ENCODE measurements at regions not wholly inside any gene's neighbourhood (a gene's known extent, or its start where the extent isn't known, plus 50 kb on each side); places are given as distances from the start of the nearest gene placed in this dataset.

DNA sequence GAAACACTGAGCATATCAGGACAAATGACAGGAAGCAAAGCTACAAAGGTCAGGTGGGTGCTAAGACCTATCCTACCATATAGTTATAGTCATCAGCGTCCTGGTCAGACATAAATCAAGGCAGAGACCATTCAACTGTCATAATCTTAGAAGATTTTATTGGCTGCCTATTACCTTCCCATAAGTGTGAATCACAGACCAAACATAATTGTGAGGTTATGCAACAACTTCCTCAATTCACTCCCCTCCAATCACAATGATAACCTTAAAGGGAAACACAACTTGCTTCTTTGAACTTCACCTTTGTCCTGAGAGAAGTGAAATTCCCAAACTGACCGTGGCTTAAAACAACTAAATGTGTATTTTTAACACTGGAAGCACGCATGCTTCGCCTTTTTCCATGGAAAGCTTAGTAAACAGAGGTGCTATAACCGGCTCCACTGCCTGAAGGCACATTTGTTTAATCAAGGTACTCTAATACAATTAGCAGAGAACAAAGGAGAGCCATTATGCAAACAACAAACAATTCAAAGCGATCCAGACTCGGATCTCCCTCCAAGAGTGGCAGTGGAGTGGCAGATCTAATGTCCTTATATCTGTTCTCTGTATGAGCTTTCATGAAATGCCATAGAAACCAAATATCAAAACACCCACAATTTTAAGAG is 84.9 kb downstream of the TMEM114 start:
- peaks cover 51% of the 10 kb centered on the region for H3K27me3 Mint-ChIP-seq
- H3K4me1 Mint-ChIP-seq (ENCODE audit: unreplicated experiment), result no peaks in the 10 kb centered on the region
- no peaks in the 10 kb centered on the region for H3K9me3 Mint-ChIP-seq
- no peak overlapping the region for H3K27ac Mint-ChIP-seq
- DNase-seq (ENCODE audit: extremely low spot score, unreplicated experiment), result no peak
- TF ChIP-seq, protein P1, sequence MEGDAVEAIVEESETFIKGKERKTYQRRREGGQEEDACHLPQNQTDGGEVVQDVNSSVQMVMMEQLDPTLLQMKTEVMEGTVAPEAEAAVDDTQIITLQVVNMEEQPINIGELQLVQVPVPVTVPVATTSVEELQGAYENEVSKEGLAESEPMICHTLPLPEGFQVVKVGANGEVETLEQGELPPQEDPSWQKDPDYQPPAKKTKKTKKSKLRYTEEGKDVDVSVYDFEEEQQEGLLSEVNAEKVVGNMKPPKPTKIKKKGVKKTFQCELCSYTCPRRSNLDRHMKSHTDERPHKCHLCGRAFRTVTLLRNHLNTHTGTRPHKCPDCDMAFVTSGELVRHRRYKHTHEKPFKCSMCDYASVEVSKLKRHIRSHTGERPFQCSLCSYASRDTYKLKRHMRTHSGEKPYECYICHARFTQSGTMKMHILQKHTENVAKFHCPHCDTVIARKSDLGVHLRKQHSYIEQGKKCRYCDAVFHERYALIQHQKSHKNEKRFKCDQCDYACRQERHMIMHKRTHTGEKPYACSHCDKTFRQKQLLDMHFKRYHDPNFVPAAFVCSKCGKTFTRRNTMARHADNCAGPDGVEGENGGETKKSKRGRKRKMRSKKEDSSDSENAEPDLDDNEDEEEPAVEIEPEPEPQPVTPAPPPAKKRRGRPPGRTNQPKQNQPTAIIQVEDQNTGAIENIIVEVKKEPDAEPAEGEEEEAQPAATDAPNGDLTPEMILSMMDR (conservative IDR thresholded peaks at IDR 0.05), result no peak
- no peaks in the 10 kb centered on the region for H3K36me3 Mint-ChIP-seq
- no peak overlapping the region for H3K4me3 Mint-ChIP-seq

DNA sequence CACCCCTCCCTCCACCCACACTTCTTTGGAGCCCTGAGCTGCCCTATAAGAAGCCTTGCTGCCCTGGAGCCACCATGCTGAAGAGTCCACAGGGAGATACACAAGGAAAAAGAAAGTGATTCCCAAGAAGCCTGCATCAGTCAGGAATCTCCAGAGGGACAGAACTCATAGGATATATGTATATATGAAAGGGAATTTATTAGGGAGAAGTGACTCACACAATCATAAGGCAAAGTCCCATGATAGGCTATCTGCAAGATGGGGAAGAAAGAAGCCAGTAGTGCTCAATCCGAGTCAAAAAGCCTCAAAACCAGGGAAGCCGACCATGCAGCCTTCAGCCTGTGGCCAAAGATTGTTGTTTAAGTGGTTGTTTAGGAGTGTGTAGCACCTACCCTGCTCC is 87.9 kb downstream of the TMEM114 start:
- H3K4me1 Mint-ChIP-seq (ENCODE audit: unreplicated experiment), result no peaks in the 10 kb centered on the region
- no peak for DNase-seq (ENCODE audit: extremely low spot score, unreplicated experiment)
- H3K4me3 Mint-ChIP-seq, result no peak overlapping the region
- no peak overlapping the region for H3K27ac Mint-ChIP-seq
- peaks cover 45% of the 10 kb centered on the region for H3K27me3 Mint-ChIP-seq
- no peaks in the 10 kb centered on the region for H3K9me3 Mint-ChIP-seq
- H3K36me3 Mint-ChIP-seq, result no peaks in the 10 kb centered on the region
- TF ChIP-seq, protein P1 (conservative IDR thresholded peaks at IDR 0.05), result no peak

DNA sequence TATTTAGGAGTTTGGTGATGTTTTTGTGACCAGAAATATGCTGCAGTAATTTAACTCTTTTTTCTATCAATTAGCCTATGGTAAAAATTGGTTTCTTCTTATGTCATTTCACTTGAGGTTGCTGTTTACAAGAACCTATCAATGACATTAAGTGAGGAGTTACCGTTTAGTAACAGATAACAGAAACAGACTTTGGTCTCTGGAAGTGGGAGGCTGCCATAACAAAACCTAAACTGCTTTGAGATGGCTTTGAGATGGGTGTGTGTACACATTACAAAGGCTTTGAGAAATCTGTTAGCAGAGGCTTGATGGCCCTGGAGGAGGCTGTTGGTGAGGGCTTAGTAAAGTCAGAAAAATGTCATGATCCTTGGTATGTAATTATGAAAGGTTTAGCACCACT is 90.0 kb downstream of the TMEM114 start:
- H3K4me1 Mint-ChIP-seq (ENCODE audit: unreplicated experiment), result no peaks in the 10 kb centered on the region
- no peaks in the 10 kb centered on the region for H3K9me3 Mint-ChIP-seq
- peaks cover 35% of the 10 kb centered on the region for H3K27me3 Mint-ChIP-seq
- H3K36me3 Mint-ChIP-seq, result no peaks in the 10 kb centered on the region
- H3K4me3 Mint-ChIP-seq, result no peak overlapping the region
- no peak overlapping the region for H3K27ac Mint-ChIP-seq
- no peak for DNase-seq (ENCODE audit: extremely low spot score, unreplicated experiment)
- TF ChIP-seq, protein P1 (conservative IDR thresholded peaks at IDR 0.05), result no peak

DNA sequence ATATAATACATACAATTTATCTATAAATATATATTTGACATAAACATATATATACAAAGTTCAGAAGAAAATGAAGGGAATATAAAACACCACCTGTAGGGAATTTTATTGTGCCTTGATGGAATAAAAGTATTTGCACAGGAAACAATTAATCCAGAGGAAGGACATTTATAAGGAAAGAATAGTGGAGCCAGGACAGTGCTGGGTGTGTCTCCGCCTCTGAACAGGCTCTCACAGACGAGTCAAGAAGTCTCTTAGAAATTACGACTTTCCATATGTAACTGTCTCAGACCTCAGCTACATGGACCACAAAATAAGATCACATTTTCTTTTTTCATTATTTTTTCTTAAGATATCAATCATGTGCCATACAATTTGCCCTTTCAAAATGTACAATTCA is 93.9 kb downstream of the TMEM114 start:
- Mint-ChIP-seq H3K36me3 (no peaks in the 10 kb centered on the region), H3K27me3 (peaks cover 34% of the 10 kb centered on the region), H3K9me3 (no peaks in the 10 kb centered on the region), H3K27ac (no peak overlapping the region), H3K4me1 (ENCODE audit: unreplicated experiment) (no peaks in the 10 kb centered on the region), H3K4me3 (no peak overlapping the region)
- no peak for DNase-seq (ENCODE audit: extremely low spot score, unreplicated experiment)
- TF ChIP-seq, protein P1 (conservative IDR thresholded peaks at IDR 0.05), result no peak

DNA sequence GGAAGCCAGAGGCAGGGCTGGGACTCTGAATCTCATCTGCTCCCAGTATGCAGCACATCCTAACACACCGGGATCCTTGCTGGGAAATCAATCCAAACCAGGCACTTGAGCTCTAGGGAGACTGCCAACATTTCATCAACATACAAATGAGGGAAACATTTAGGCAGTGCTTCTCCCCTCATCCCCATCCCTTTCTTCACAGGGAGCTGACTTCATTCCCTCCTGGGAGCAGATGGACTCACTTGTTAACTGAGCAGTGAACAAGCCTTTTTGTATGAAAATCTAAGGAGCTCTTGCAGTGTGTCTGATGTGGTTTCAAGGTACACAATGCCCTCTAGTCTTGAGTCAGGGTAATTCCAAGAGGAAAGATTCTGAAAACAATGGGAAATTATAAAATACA is 96.3 kb downstream of the TMEM114 start:
- no peaks in the 10 kb centered on the region for H3K36me3 Mint-ChIP-seq
- TF ChIP-seq, protein P1 (conservative IDR thresholded peaks at IDR 0.05), result peak; percentile 21
- H3K4me1 Mint-ChIP-seq (ENCODE audit: unreplicated experiment), result no peaks in the 10 kb centered on the region
- no peaks in the 10 kb centered on the region for H3K9me3 Mint-ChIP-seq
- no peak for DNase-seq (ENCODE audit: extremely low spot score, unreplicated experiment)
- H3K27ac Mint-ChIP-seq, result no peak overlapping the region
- H3K4me3 Mint-ChIP-seq, result no peak overlapping the region
- peaks cover 31% of the 10 kb centered on the region for H3K27me3 Mint-ChIP-seq

GRCh38 chr16:8492690-8493089 is 97.6 kb downstream of the TMEM114 start:
- DNase-seq (ENCODE audit: extremely low spot score, unreplicated experiment), result no peak
- H3K9me3 Mint-ChIP-seq, result no peaks in the 10 kb centered on the region
- TF ChIP-seq, protein P1 (conservative IDR thresholded peaks at IDR 0.05), result no peak
- H3K36me3 Mint-ChIP-seq, result no peaks in the 10 kb centered on the region
- no peak overlapping the region for H3K4me3 Mint-ChIP-seq
- no peaks in the 10 kb centered on the region for H3K4me1 Mint-ChIP-seq (ENCODE audit: unreplicated experiment)
- H3K27me3 Mint-ChIP-seq, result peaks cover 27% of the 10 kb centered on the region
- H3K27ac Mint-ChIP-seq, result no peak overlapping the region
